NCI-H2081 (cell line): ENCODE measurements at regions not wholly inside any gene's neighbourhood (a gene's known extent, or its start where the extent isn't known, plus 50 kb on each side); places are given as distances from the start of the nearest gene placed in this dataset.

Experiments used
- DNase-seq, 2 experiments: peaks; one replicate each; lab custom pipeline; 2025; lab: John Stamatoyannopoulos, UW

GRCh38 chr2:228864131-228864530, 407.0 kb downstream of the PID1 start:
- DNase-seq, result no peak

- no peak for DNase-seq
These were observed 410.3 kb downstream of the PID1 start for GRCh38 chr2:228860601-228861285.

GRCh38 chr2:228853151-228853550, 417.9 kb downstream of the PID1 start:
- DNase-seq, result no peak

- DNase-seq, result no peak
These were observed 422.4 kb downstream of the PID1 start for GRCh38 chr2:228848638-228849037.

GRCh38 chr2:228847684-228848083, 423.4 kb downstream of the PID1 start:
- no peak for DNase-seq

- DNase-seq, result no peak
These were observed 424.9 kb downstream of the PID1 start for GRCh38 chr2:228846161-228846560.

- DNase-seq, result no peak
These were observed 425.7 kb downstream of the PID1 start for GRCh38 chr2:228845162-228845925.

GRCh38 chr2:228841877-228842276, 429.2 kb downstream of the PID1 start:
- peak in 1 of 2 experiments; percentile 46 for DNase-seq

- DNase-seq, result no peak
These were observed 429.6 kb downstream of the PID1 start for GRCh38 chr2:228841475-228841874.

- DNase-seq, result no peak
These were observed 430.4 kb downstream of the PID1 start for GRCh38 chr2:228840743-228841114.

GRCh38 chr2:228840113-228840742, 430.9 kb downstream of the PID1 start:
- DNase-seq, result no peak

- DNase-seq, result no peak
These were observed 431.6 kb downstream of the PID1 start for GRCh38 chr2:228839421-228839876.

- DNase-seq, result no peak
These were observed 432.3 kb downstream of the PID1 start for GRCh38 chr2:228838819-228839218.

GRCh38 chr2:228828397-228828796, 442.7 kb downstream of the PID1 start:
- no peak for DNase-seq

- no peak for DNase-seq
These were observed 443.9 kb downstream of the PID1 start for GRCh38 chr2:228827056-228827700.

- DNase-seq, result no peak
These were observed 451.4 kb downstream of the PID1 start for GRCh38 chr2:228819701-228820100.

- DNase-seq, result no peak
These were observed 468.7 kb downstream of the PID1 start for GRCh38 chr2:228802181-228803071.

GRCh38 chr2:228801451-228801850, 469.6 kb downstream of the PID1 start:
- DNase-seq, result no peak

- no peak for DNase-seq
These were observed 471.9 kb downstream of the PID1 start for GRCh38 chr2:228799208-228799588.

- DNase-seq, result no peak
These were observed 472.5 kb downstream of the PID1 start for GRCh38 chr2:228798458-228799207.

- DNase-seq, result no peak
These were observed 474.7 kb downstream of the PID1 start for GRCh38 chr2:228796386-228796785.
